GM12892 (cell line): ENCODE measurements at regions not wholly inside any gene's neighbourhood (a gene's known extent, or its start where the extent isn't known, plus 50 kb on each side); places are given as distances from the start of the nearest gene placed in this dataset.

ENCODE experiments used
- POLR2A ChIP-seq: IDR thresholded peaks from 2 replicates; pipeline ENCODE4 v1.6.1; 2011; ENCODE audit warnings: low read depth, low read length, control low read depth
- TAF1 ChIP-seq: IDR thresholded peaks from 2 replicates; pipeline ENCODE4 v1.6.1; 2011; ENCODE audit warnings: low read depth, mild to moderate bottlenecking, control low read depth, low read length, borderline replicate concordance

- TF ChIP-seq POLR2A (no peak), TAF1 (no peak)
These were observed 735.7 kb downstream of the QKI start for GRCh38 chr6:164150232-164150631.
